VCaP (cell line): ENCODE measurements at regions not wholly inside any gene's neighbourhood (a gene's known extent, or its start where the extent isn't known, plus 50 kb on each side); places are given as distances from the start of the nearest gene placed in this dataset.

Experiments used
- H3K27ac ChIP-seq: fragments of 450-650 bp; 2 replicates; pipeline ENCODE4 v1.5.1; 2017
- TF ChIP-seq, protein P1 (sequence below): fragments of 450-650 bp; conservative IDR thresholded peaks from 2 replicates; pipeline ENCODE4 v1.5.1; 2017; ENCODE audit warnings: mild to moderate bottlenecking, moderate library complexity

- TF ChIP-seq, protein P1, sequence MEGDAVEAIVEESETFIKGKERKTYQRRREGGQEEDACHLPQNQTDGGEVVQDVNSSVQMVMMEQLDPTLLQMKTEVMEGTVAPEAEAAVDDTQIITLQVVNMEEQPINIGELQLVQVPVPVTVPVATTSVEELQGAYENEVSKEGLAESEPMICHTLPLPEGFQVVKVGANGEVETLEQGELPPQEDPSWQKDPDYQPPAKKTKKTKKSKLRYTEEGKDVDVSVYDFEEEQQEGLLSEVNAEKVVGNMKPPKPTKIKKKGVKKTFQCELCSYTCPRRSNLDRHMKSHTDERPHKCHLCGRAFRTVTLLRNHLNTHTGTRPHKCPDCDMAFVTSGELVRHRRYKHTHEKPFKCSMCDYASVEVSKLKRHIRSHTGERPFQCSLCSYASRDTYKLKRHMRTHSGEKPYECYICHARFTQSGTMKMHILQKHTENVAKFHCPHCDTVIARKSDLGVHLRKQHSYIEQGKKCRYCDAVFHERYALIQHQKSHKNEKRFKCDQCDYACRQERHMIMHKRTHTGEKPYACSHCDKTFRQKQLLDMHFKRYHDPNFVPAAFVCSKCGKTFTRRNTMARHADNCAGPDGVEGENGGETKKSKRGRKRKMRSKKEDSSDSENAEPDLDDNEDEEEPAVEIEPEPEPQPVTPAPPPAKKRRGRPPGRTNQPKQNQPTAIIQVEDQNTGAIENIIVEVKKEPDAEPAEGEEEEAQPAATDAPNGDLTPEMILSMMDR = no peak
- peak overlapping the region; percentile 90 for H3K27ac ChIP-seq
Observed at GRCh38 chr3:177466074-177466473, 268.8 kb upstream of the TBL1XR1 start.

DNA sequence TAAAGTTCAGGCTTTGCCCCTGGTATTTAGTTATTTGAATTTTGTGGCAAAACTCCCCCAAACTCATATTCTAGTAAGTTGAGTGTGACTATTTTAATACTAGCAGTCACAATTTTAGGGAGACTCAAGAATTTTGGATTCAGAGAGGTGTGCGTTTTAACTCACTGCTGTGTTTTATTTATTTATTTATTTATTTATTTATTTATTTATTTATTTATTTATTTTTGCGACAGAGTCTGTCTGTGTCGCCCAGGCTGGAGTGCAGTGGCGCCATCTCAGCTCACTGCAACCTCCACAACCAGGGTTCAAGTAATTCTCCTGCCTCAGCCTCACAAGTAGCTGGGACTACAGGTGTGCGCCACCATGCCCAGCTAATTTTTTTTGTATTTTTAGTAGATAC, 269.3 kb upstream of the TBL1XR1 start:
- H3K27ac ChIP-seq = peak overlapping the region; percentile 90

DNA sequence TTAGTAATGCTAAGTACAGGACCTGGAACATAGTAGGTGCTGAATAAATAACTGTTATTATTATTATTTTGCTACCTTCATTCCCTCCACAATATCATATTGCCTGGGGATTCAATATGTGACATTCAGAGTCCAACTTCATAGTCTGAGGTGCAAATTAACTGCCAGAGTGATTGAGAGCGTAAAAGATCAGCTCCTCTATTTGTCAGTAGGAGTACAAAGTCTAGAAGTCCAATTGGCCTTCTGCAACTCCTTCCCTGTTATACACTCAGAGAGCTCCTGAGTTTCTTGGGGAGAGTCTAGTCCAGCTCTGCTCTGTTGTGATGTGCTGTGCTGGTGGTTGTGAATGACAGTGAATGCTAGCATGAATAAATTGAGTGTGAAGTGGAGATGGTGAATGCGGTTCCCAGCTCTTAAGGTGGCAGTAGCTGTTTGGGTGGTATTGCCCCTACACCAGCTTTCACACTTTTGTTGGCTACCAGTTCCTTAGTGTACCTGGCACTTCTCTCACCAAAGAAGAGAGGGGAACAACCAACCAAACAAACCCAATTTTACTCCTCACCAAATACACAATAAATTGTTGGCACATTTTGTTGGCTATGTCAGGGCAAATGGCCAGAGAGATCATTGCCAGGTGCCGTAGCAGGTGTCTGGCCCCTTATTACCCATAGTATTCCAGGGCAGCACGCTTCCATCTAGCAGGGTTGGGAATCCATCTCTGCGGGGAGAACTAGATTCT, 270.1 kb upstream of the TBL1XR1 start:
- H3K27ac ChIP-seq = peak overlapping the region; percentile 39; the same call in 1 of the 2 replicates
- TF ChIP-seq, protein P1 = no peak

DNA sequence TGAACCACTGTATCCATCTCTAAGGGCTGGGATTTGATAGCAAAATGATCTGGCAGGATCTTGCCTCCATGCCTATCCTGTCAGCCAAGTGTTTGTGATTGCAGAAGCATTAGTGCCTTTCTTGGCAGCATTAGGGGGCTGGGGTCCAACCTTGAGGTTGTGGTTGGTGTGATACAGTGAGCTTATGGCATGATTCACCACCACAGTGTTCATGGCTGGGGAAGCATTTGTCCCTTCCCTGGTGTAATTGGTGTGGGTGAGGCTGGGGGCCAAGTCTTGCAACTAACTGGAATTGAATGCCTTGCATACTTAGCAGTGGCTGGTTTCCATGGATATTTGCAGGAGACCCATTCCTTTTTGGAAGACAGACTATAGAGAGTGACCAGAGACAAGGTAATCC, 271.0 kb upstream of the TBL1XR1 start:
- TF ChIP-seq, protein P1 = no peak
- H3K27ac ChIP-seq = peak overlapping the region; percentile 39; the same call in 1 of the 2 replicates

DNA sequence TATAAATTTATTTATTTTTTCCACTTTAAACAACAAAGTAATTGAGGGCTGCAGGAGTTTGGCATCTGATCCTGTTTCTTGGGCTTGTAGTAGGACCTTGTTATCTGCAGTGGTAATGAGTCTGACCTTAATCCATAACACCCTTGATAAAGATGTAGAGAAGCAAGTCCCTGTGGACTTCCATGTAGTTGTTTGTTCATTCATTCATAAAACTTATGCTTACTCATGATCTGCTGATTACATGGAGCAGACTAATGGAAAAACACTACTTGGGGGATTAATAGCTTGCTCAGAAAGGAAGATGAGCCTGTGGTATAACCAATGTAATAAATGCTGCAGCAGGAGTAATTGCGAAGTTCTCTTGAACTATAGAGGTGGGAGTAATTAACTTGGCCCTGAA, 271.5 kb upstream of the TBL1XR1 start:
- TF ChIP-seq, protein P1 = no peak
- H3K27ac ChIP-seq = peak overlapping the region; percentile 39; the same call in 1 of the 2 replicates

- H3K27ac ChIP-seq = peak overlapping the region; percentile 39; the same call in 1 of the 2 replicates
- TF ChIP-seq, protein P1 = no peak
Observed at GRCh38 chr3:177469216-177469615, 271.9 kb upstream of the TBL1XR1 start.

- peak overlapping the region; percentile 84; the same call in 1 of the 2 replicates for H3K27ac ChIP-seq
- TF ChIP-seq, protein P1 = no peak
Observed at GRCh38 chr3:177470197-177470941, 273.1 kb upstream of the TBL1XR1 start.
